ENCODE measurements at regions not wholly inside any gene's neighbourhood (a gene's known extent, or its start where the extent isn't known, plus 50 kb on each side); places are given as distances from the start of the nearest gene placed in this dataset.

- TF ChIP-seq EZH2phosphoT487 (IDR thresholded peaks at IDR 0.05; ENCODE audit: borderline replicate concordance, low read depth, low read length) (no peak), CTCF (conservative IDR thresholded peaks at IDR 0.05; ENCODE audit: low read length) (no peak)
- H3K4me2 ChIP-seq (ENCODE audit: low read length) = no peak overlapping the region
- H3K4me3 ChIP-seq (ENCODE audit: low read depth, low read length, poor library complexity, severe bottlenecking) = no peak overlapping the region
- CTCF ChIA-PET (ENCODE audit: unreplicated experiment) = no interaction called here
- H3K36me3 ChIP-seq (ENCODE audit: insufficient read depth, low read length) = no peaks in the 10 kb centered on the region
- POLR2A ChIA-PET = no interaction called here
- H3K4me1 ChIP-seq (ENCODE audit: insufficient read depth, low read length, poor library complexity, severe bottlenecking) = no peaks in the 10 kb centered on the region
- DNase-seq (ENCODE audit: low spot score) = no peak
- H4K20me1 ChIP-seq (ENCODE audit: insufficient read depth, low read length) = no peaks in the 10 kb centered on the region
- intact Hi-C loops (cut with micrococcal nuclease; ENCODE audit: unreplicated experiment) = no loop called here
- H3K27ac ChIP-seq (ENCODE audit: low read depth, low read length, poor library complexity, severe bottlenecking) = no peak overlapping the region
- no peaks in the 10 kb centered on the region for H3K79me2 ChIP-seq (ENCODE audit: insufficient read depth, low read depth, low read length)
- no TSS peak for BruUV-seq (replicated peaks)
- H3K9me2 ChIP-seq (ENCODE audit: insufficient read depth, low read length) = no peaks in the 10 kb centered on the region
- no peaks in the 10 kb centered on the region for H3K9me3 ChIP-seq (ENCODE audit: low read length)
- H2AFZ ChIP-seq (ENCODE audit: low read length) = no peak overlapping the region
These were observed 675.3 kb upstream of the CT83 start for GRCh38 chrX:117138070-117138469.

- Histone ChIP-seq H2AFZ (ENCODE audit: low read length) (no peak overlapping the region), H4K20me1 (ENCODE audit: insufficient read depth, low read length) (no peaks in the 10 kb centered on the region), H3K27ac (ENCODE audit: low read depth, low read length, poor library complexity, severe bottlenecking) (no peak overlapping the region), H3K4me1 (ENCODE audit: insufficient read depth, low read length, poor library complexity, severe bottlenecking) (no peaks in the 10 kb centered on the region), H3K9me3 (ENCODE audit: low read length) (no peaks in the 10 kb centered on the region), H3K4me2 (ENCODE audit: low read length) (no peak overlapping the region), H3K9me2 (ENCODE audit: insufficient read depth, low read length) (no peaks in the 10 kb centered on the region), H3K4me3 (ENCODE audit: low read depth, low read length, poor library complexity, severe bottlenecking) (no peak overlapping the region), H3K79me2 (ENCODE audit: insufficient read depth, low read depth, low read length) (no peaks in the 10 kb centered on the region), H3K36me3 (ENCODE audit: insufficient read depth, low read length) (no peaks in the 10 kb centered on the region)
- intact Hi-C loops (cut with micrococcal nuclease; ENCODE audit: unreplicated experiment) = no loop called here
- TF ChIP-seq EZH2phosphoT487 (IDR thresholded peaks at IDR 0.05; ENCODE audit: borderline replicate concordance, low read depth, low read length) (no peak), CTCF (conservative IDR thresholded peaks at IDR 0.05; ENCODE audit: low read length) (no peak)
- ChIA-PET CTCF (ENCODE audit: unreplicated experiment) (no interaction called here), POLR2A (interaction anchor here (0.6 kb wide), 1 partner anchor 1245 kb away, joined by 3 read pairs; no protein-coding TSS in a partner anchor)
- BruUV-seq (replicated peaks) = no TSS peak
- no peak for DNase-seq (ENCODE audit: low spot score)
These were observed 672.2 kb upstream of the CT83 start for GRCh38 chrX:117134983-117135382.

GRCh38 chrX:117120700-117121099 is 657.9 kb upstream of the CT83 start:
- no peak for TF ChIP-seq CTCF (conservative IDR thresholded peaks at IDR 0.05; ENCODE audit: low read length)
- TF ChIP-seq EZH2phosphoT487 (IDR thresholded peaks at IDR 0.05; ENCODE audit: borderline replicate concordance, low read depth, low read length) = no peak
- no peaks in the 10 kb centered on the region for H4K20me1 ChIP-seq (ENCODE audit: insufficient read depth, low read length)
- no peak overlapping the region for H3K4me3 ChIP-seq (ENCODE audit: low read depth, low read length, poor library complexity, severe bottlenecking)
- H3K9me2 ChIP-seq (ENCODE audit: insufficient read depth, low read length) = no peaks in the 10 kb centered on the region
- no peaks in the 10 kb centered on the region for H3K4me1 ChIP-seq (ENCODE audit: insufficient read depth, low read length, poor library complexity, severe bottlenecking)
- ChIA-PET CTCF (ENCODE audit: unreplicated experiment) (no interaction called here), POLR2A (no interaction called here)
- H3K79me2 ChIP-seq (ENCODE audit: insufficient read depth, low read depth, low read length) = no peaks in the 10 kb centered on the region
- no TSS peak for BruUV-seq (replicated peaks)
- H3K36me3 ChIP-seq (ENCODE audit: insufficient read depth, low read length) = no peaks in the 10 kb centered on the region
- H2AFZ ChIP-seq (ENCODE audit: low read length) = no peak overlapping the region
- H3K27ac ChIP-seq (ENCODE audit: low read depth, low read length, poor library complexity, severe bottlenecking) = no peak overlapping the region
- intact Hi-C loops (cut with micrococcal nuclease; ENCODE audit: unreplicated experiment) = no loop called here
- H3K4me2 ChIP-seq (ENCODE audit: low read length) = no peak overlapping the region
- DNase-seq (ENCODE audit: low spot score) = no peak
- H3K9me3 ChIP-seq (ENCODE audit: low read length) = no peaks in the 10 kb centered on the region
